SK-N-SH treated with all-trans-retinoic acid at 6 μM for 48 hours (cell line): ENCODE measurements at regions not wholly inside any gene's neighbourhood (a gene's known extent, or its start where the extent isn't known, plus 50 kb on each side); places are given as distances from the start of the nearest gene placed in this dataset.

Experiments used
- OSR1 ChIP-seq: fragments of 250-450 bp; sonication (Bioruptor Pico); IDR thresholded peaks from 2 replicates; pipeline ENCODE4 v1.8.0; 2022; ENCODE audit warnings: moderate library complexity, mild to moderate bottlenecking, inconsistent platforms
- TCF4 ChIP-seq: fragments of 250-450 bp; sonication (Bioruptor Pico); IDR thresholded peaks from 2 replicates; pipeline ENCODE4 v1.8.0; 2021; ENCODE audit warnings: mild to moderate bottlenecking, moderate library complexity, borderline replicate concordance
- ZFP3 ChIP-seq: fragments of 250-450 bp; sonication (Bioruptor Pico); IDR thresholded peaks from 2 replicates; pipeline ENCODE4 v1.5.0; 2020; ENCODE audit warnings: mild to moderate bottlenecking, moderate library complexity
- ZNF8 ChIP-seq: fragments of 450-650 bp; formaldehyde crosslinking; IDR thresholded peaks from 2 replicates; pipeline ENCODE4 v1.5.0; 2020; ENCODE audit warnings: mild to moderate bottlenecking, moderate library complexity
- TF ChIP-seq, protein P1 (sequence below): fragments of 250-450 bp; sonication (Bioruptor Pico); IDR thresholded peaks from 2 replicates; pipeline ENCODE4 v1.5.1; 2020; ENCODE audit warnings: low read depth, mild to moderate bottlenecking, moderate library complexity
- TF ChIP-seq, protein P2 (sequence below): fragments of 250-450 bp; sonication (Bioruptor Pico); IDR thresholded peaks from 2 replicates; pipeline ENCODE4 v1.8.0; 2020; ENCODE audit warnings: mild to moderate bottlenecking, moderate library complexity, borderline replicate concordance

DNA sequence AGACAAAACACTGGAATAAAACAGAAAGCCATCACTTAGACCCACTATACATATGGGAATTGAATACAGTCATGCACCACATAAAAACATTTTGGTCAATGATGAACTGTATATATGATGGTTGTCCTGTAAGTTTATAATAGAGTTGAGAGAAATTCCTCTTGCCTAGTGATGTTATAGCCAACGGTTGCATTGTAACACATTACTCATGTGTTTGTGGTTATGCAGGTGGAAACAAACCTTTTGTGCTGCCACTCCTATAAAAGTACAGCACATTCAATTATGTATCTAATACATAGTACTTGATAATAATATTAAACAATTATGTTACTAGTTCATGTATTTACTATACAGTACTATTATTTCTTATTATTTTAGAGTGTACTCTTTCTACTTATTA lies 381.2 kb upstream of the MBL2 start:
- no peak for TF ChIP-seq ZNF8 (CRISPR knock-in tag)
- TF ChIP-seq, protein P1, sequence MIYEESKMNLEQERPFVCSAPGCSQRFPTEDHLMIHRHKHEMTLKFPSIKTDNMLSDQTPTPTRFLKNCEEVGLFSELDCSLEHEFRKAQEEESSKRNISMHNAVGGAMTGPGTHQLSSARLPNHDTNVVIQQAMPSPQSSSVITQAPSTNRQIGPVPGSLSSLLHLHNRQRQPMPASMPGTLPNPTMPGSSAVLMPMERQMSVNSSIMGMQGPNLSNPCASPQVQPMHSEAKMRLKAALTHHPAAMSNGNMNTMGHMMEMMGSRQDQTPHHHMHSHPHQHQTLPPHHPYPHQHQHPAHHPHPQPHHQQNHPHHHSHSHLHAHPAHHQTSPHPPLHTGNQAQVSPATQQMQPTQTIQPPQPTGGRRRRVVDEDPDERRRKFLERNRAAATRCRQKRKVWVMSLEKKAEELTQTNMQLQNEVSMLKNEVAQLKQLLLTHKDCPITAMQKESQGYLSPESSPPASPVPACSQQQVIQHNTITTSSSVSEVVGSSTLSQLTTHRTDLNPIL (CRISPR knock-in tag), result no peak
- TF ChIP-seq TCF4, result no peak
- TF ChIP-seq, protein P2, sequence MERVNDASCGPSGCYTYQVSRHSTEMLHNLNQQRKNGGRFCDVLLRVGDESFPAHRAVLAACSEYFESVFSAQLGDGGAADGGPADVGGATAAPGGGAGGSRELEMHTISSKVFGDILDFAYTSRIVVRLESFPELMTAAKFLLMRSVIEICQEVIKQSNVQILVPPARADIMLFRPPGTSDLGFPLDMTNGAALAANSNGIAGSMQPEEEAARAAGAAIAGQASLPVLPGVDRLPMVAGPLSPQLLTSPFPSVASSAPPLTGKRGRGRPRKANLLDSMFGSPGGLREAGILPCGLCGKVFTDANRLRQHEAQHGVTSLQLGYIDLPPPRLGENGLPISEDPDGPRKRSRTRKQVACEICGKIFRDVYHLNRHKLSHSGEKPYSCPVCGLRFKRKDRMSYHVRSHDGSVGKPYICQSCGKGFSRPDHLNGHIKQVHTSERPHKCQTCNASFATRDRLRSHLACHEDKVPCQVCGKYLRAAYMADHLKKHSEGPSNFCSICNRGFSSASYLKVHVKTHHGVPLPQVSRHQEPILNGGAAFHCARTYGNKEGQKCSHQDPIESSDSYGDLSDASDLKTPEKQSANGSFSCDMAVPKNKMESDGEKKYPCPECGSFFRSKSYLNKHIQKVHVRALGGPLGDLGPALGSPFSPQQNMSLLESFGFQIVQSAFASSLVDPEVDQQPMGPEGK (CRISPR knock-in tag), result no peak
- no peak for TF ChIP-seq ZFP3 (CRISPR knock-in tag)
- no peak for TF ChIP-seq OSR1 (CRISPR knock-in tag)
